ENCODE measurements at regions not wholly inside any gene's neighbourhood (a gene's known extent, or its start where the extent isn't known, plus 50 kb on each side); places are given as distances from the start of the nearest gene placed in this dataset.
"Not testable (repeated sequence)": the region's sequence is repeated elsewhere in the genome, so short reads cannot be mapped to it uniquely, and the experiment has no call there.

- DNase-seq (ENCODE audit: low spot score), result no peak
Observed at GRCh38 chr2:239742377-239742776, 282.8 kb downstream of the NDUFA10 start.

- no peak for DNase-seq (ENCODE audit: low spot score)
Observed at GRCh38 chr2:239739206-239739605, 285.9 kb downstream of the NDUFA10 start.

GRCh38 chr2:239738159-239738558 lies 287.0 kb downstream of the NDUFA10 start:
- no peak for DNase-seq (ENCODE audit: low spot score)

- no peak for DNase-seq (ENCODE audit: low spot score)
Observed at GRCh38 chr2:239737144-239737463, 288.0 kb downstream of the NDUFA10 start.

GRCh38 chr2:239736358-239737143 lies 288.6 kb downstream of the NDUFA10 start:
- DNase-seq (ENCODE audit: low spot score), result no peak

- DNase-seq (ENCODE audit: low spot score), result no peak
Observed at GRCh38 chr2:239735829-239736357, 289.2 kb downstream of the NDUFA10 start.

- DNase-seq (ENCODE audit: low spot score), result no peak
Observed at GRCh38 chr2:239735131-239735828, 289.9 kb downstream of the NDUFA10 start.

- DNase-seq (ENCODE audit: low spot score), result no peak
Observed at GRCh38 chr2:239734436-239735005, 290.6 kb downstream of the NDUFA10 start.

GRCh38 chr2:239732666-239733010 lies 292.5 kb downstream of the NDUFA10 start:
- DNase-seq (ENCODE audit: low spot score), result no peak

GRCh38 chr2:239731998-239732665 lies 293.0 kb downstream of the NDUFA10 start:
- DNase-seq (ENCODE audit: low spot score), result no peak

- no peak for DNase-seq (ENCODE audit: low spot score)
Observed at GRCh38 chr2:239731422-239731821, 293.7 kb downstream of the NDUFA10 start.

GRCh38 chr2:239730897-239731296 lies 294.2 kb downstream of the NDUFA10 start:
- no peak for DNase-seq (ENCODE audit: low spot score)

- not testable (repeated sequence) for DNase-seq (ENCODE audit: low spot score)
Observed at GRCh38 chr2:239730567-239730882, 294.6 kb downstream of the NDUFA10 start.

- no peak for DNase-seq (ENCODE audit: low spot score)
Observed at GRCh38 chr2:239729681-239730566, 295.2 kb downstream of the NDUFA10 start.

- no peak for DNase-seq (ENCODE audit: low spot score)
Observed at GRCh38 chr2:239729151-239729550, 296.0 kb downstream of the NDUFA10 start.

GRCh38 chr2:239728751-239729150 lies 296.4 kb downstream of the NDUFA10 start:
- DNase-seq (ENCODE audit: low spot score), result no peak

- DNase-seq (ENCODE audit: low spot score), result no peak
Observed at GRCh38 chr2:239727776-239728600, 297.2 kb downstream of the NDUFA10 start.

GRCh38 chr2:239727182-239727775 lies 297.9 kb downstream of the NDUFA10 start:
- no peak for DNase-seq (ENCODE audit: low spot score)

GRCh38 chr2:239726631-239727181 lies 298.4 kb downstream of the NDUFA10 start:
- no peak for DNase-seq (ENCODE audit: low spot score)

- DNase-seq (ENCODE audit: low spot score), result no peak
Observed at GRCh38 chr2:239726091-239726591, 299.0 kb downstream of the NDUFA10 start.

Measured in HuH-7.5 (cell line).